Lung (tissue), 11 donors: ENCODE measurements at regions not wholly inside any gene's neighbourhood (a gene's known extent, or its start where the extent isn't known, plus 50 kb on each side); places are given as distances from the start of the nearest gene placed in this dataset.

Experiments
- ATAC-seq: fragments of 200-7000 bp; cut with Tn5 transposase; one replicate; pipeline ENCODE4 v1.9.1; 2020; ENCODE audit warnings: moderate number of reproducible peaks; ENCODE audit not compliant: insufficient read depth, low FRiP score
- DNase-seq, 3 donors: peaks; one replicate each; pipeline ENCODE4 v3.0.0-alpha.2; 2013 to 2017
- H3K27ac ChIP-seq, 2 donors: one replicate each; pipeline ENCODE4 v1.5.1; 2013; ENCODE audit warnings: mild to moderate bottlenecking in 2 of 2, moderate library complexity in 2 of 2, control low read depth in 1 of 2, inconsistent platforms in 1 of 2, low read depth in 1 of 2, low read length in 1 of 2
- H3K27me3 ChIP-seq, 3 donors: one replicate each; pipeline ENCODE4 v1.5.1; 2013; ENCODE audit warnings: low read length in 2 of 3; ENCODE audit not compliant: control insufficient read depth in 3 of 3, insufficient read depth in 3 of 3
- H3K36me3 ChIP-seq, 4 donors: one replicate each; pipeline ENCODE4 v1.5.1; 2013; ENCODE audit warnings: low read length in 4 of 4, mild to moderate bottlenecking in 1 of 4, moderate library complexity in 1 of 4; ENCODE audit not compliant: control insufficient read depth in 4 of 4, insufficient read depth in 4 of 4
- H3K4me1 ChIP-seq, 5 donors: one replicate each; pipeline ENCODE4 v1.5.1; 2013; ENCODE audit warnings: low read length in 5 of 5, mild to moderate bottlenecking in 2 of 5, moderate library complexity in 1 of 5; ENCODE audit not compliant: control insufficient read depth in 5 of 5, insufficient read depth in 5 of 5
- H3K4me3 ChIP-seq: one replicate; pipeline ENCODE4 v1.5.1; 2013; ENCODE audit warnings: mild to moderate bottlenecking, control low read depth, moderate library complexity
- H3K9ac ChIP-seq, 2 donors: one replicate each; pipeline ENCODE4 v1.5.1; 2013; ENCODE audit warnings: low read length in 2 of 2, control low read depth in 1 of 2; ENCODE audit not compliant: insufficient read depth in 1 of 2
- H3K9me3 ChIP-seq, 4 donors: one replicate each; pipeline ENCODE4 v1.5.1; 2013; ENCODE audit warnings: low read length in 3 of 4, mild to moderate bottlenecking in 1 of 4, moderate library complexity in 1 of 4; ENCODE audit not compliant: control insufficient read depth in 4 of 4, insufficient read depth in 3 of 4
- WGBS, 2 donors: extraction: QIAGEN DNeasy Blood & Tissue Kit; methylation state at CpG; one replicate each; pipeline ENCODE4 v1.1.7; 2013; 5-methylcytosine and 5-hydroxymethylcytosine counted together
- TF ChIP-seq, protein P1 (sequence below): IDR thresholded peaks from 2 replicates; pipeline ENCODE4 v1.5.1; 2012; ENCODE audit warnings: mild to moderate bottlenecking; ENCODE audit errors: control extremely low read depth, extremely low read depth
- donor health status: control.
- donor health status: control.
- donor health status: Bipolar disorder and iron deficiency.
- donor health status: healthy.
- donor health status: DM: yes; HTN: yes; CAD: no.

DNA sequence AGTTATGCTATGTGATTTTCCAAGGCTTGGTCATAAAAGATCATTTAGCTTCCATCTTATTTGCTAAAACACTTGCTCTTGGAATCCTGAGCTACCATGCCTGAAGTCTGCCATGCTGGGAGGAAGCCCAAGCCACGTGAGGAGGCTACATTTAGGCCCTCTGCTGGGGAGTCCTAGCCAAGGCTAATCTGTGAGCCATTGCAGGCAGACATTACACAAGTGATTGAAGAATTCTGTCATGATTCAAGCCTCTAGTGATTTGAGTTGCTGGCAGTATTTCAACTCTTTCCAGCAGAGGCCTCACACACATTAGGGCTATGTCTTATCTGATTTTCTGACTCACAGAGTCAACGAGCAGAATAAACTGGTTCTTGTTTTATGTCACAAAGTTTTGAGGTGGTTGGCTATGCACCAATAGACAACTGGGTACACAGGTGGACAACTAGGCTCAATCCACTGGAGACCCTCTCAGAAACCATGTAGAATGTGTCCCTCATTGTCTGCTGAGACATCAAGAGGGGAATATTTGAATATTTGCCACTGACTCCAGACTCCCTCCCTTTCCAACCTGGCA is 227.2 kb upstream of the SULF2 start:
- Histone ChIP-seq H3K27ac (no peak overlapping the region), H3K9me3 (peaks cover 0 to 13% (median 6%) of the 10 kb centered on the region in 4 donors), H3K4me3 (no peak overlapping the region), H3K36me3 (no peaks in the 10 kb centered on the region), H3K4me1 (no peaks in the 10 kb centered on the region), H3K9ac (no peak overlapping the region), H3K27me3 (no peaks in the 10 kb centered on the region)
- DNase-seq (peak in 1 of 3 donors; percentile 14), ATAC-seq (no peak)
- WGBS, 2 donors = 48 to 56% methylated on average over 2 of the region's 2 CpGs
- TF ChIP-seq, protein P1, sequence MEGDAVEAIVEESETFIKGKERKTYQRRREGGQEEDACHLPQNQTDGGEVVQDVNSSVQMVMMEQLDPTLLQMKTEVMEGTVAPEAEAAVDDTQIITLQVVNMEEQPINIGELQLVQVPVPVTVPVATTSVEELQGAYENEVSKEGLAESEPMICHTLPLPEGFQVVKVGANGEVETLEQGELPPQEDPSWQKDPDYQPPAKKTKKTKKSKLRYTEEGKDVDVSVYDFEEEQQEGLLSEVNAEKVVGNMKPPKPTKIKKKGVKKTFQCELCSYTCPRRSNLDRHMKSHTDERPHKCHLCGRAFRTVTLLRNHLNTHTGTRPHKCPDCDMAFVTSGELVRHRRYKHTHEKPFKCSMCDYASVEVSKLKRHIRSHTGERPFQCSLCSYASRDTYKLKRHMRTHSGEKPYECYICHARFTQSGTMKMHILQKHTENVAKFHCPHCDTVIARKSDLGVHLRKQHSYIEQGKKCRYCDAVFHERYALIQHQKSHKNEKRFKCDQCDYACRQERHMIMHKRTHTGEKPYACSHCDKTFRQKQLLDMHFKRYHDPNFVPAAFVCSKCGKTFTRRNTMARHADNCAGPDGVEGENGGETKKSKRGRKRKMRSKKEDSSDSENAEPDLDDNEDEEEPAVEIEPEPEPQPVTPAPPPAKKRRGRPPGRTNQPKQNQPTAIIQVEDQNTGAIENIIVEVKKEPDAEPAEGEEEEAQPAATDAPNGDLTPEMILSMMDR = no peak

DNA sequence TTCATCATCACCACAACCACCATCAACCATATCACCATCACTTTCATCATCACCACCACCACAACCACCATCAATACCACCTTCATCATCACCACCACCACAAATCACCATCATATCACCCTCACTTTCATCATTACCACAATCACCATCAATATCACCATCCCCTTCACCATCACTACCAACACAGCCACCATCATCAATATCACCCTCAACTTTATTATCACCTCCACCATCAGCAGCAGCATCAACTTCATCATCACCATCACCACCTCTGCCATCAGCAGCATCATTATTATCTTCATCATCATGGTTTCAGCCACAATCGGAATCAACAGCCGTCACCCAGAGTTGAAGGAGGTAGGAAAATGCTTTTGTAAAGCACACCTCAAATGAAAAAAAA is 225.7 kb upstream of the SULF2 start:
- Histone ChIP-seq H3K27me3 (no peaks in the 10 kb centered on the region), H3K27ac (no peak overlapping the region), H3K9me3 (peaks cover 0 to 13% (median 6%) of the 10 kb centered on the region in 4 donors), H3K4me1 (no peaks in the 10 kb centered on the region), H3K36me3 (no peaks in the 10 kb centered on the region), H3K9ac (no peak overlapping the region), H3K4me3 (no peak overlapping the region)
- DNase-seq (no peak), ATAC-seq (no peak)
- TF ChIP-seq, protein P1 = no peak
- WGBS, 2 donors = 93 to 98% methylated on average over 2 of the region's 2 CpGs

DNA sequence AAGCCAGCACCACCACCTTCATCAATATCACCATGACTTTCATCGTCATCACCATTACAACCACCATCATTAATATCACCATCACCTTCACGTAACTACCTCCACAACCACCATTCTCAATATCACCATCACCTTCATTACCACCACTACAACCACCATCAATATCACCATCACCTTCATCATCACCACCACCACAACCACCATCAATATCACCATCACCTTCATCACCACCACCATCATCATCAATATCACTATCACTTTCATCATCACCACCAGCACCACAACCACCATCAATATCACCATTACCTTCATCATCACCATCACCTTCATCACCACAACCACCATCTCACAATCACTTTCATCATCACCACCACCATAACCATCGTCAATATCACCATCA is 225.3 kb upstream of the SULF2 start:
- no peak overlapping the region for H3K4me3 ChIP-seq
- WGBS, 2 donors = 95 to 96% methylated on average over 3 of the region's 3 CpGs

More for the DNA sequence above, 225.3 kb upstream of the SULF2 start:
- Histone ChIP-seq H3K4me1 (peaks cover 0 to under 1% (median 0%) of the 10 kb centered on the region in 5 donors), H3K9me3 (peaks cover 0 to 15% (median 6%) of the 10 kb centered on the region in 4 donors), H3K27me3 (no peaks in the 10 kb centered on the region), H3K27ac (no peak overlapping the region), H3K9ac (no peak overlapping the region), H3K36me3 (no peaks in the 10 kb centered on the region)
- ATAC-seq (no peak), DNase-seq (no peak)
- TF ChIP-seq, protein P1 = no peak
